Ascending aorta (tissue), 2 donors: ENCODE measurements at regions not wholly inside any gene's neighbourhood (a gene's known extent, or its start where the extent isn't known, plus 50 kb on each side); places are given as distances from the start of the nearest gene placed in this dataset.

ENCODE experiments used
- DNase-seq, 2 donors: peaks; one replicate each; pipeline ENCODE4 v3.0.0-alpha.2; 2019; ENCODE audit warnings: low spot score in 2 of 2
- H3K27ac ChIP-seq, 2 donors: fragments of 200-600 bp; sonication (generic); one replicate each; pipeline ENCODE4 v1.5.1; 2016 to 2017; ENCODE audit warnings: mild to moderate bottlenecking in 1 of 2
- H3K27me3 ChIP-seq: fragments of 200-600 bp; sonication (generic); one replicate; pipeline ENCODE4 v1.5.1; 2017
- H3K36me3 ChIP-seq, 2 donors: fragments of 200-600 bp; sonication (generic); one replicate each; pipeline ENCODE4 v1.5.1; 2016
- H3K4me1 ChIP-seq, 2 donors: fragments of 200-600 bp; sonication (generic); one replicate each; pipeline ENCODE4 v1.5.1; 2016 to 2017; ENCODE audit warnings: mild to moderate bottlenecking in 1 of 2
- H3K4me3 ChIP-seq, 2 donors: fragments of 200-600 bp; sonication (generic); one replicate each; pipeline ENCODE4 v1.5.1; 2016 to 2017; ENCODE audit warnings: mild to moderate bottlenecking in 1 of 2
- H3K9me3 ChIP-seq, 2 donors: fragments of 200-600 bp; sonication (generic); one replicate each; pipeline ENCODE4 v1.5.1; 2016
- intact Hi-C: fragments of 100-400 bp; cut with DNase I; formaldehyde crosslinking; loops from one replicate; pipeline ENCODE4 v1.15.1; 2023
- TF ChIP-seq, protein P1 (sequence below), 3 experiments: fragments of 200-600 bp in 2 of 3; fragments of 450-650 bp in 1 of 3; sonication (generic) in 2 of 3; IDR thresholded peaks; one replicate each; pipeline ENCODE4 v1.5.1; 2016 to 2019; ENCODE audit warnings: antibody characterized with exemption in 3 of 3, mild to moderate bottlenecking in 1 of 3, moderate library complexity in 1 of 3

DNA sequence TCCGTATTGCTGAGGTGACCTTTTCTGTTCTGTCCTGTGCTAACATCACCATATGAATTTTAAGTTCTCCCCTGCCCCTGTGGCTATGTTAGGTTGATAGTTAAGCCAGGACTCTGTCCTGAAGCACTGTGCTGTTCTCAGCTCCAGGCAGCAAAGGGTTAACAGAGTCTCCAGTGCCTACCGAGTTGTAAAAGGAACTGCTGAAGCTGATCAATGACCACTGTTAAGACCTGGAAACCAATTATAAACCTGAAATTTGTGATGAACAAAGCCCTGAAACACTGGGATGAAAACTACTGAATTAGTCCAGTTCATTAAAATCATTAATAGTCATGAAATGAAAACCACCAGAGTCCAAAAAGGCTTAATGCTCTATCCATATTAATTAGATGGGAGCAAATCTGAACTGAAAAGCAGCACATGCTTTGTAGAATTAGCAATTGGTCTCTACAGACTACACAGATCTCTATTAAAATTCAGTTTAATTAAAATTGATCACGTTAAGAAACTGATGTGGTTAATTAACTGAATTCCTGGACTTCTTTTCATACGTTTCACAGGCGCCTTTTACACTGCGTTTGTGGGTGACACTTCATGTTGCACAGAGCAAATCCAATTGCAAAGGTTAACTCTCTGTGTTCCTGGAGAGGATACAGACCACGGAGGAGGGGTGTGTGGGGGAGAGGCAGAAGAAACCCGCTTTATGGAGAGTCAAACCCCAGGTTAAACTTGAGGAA lies 188.5 kb upstream of the MPPED2 start:
- H3K36me3 ChIP-seq: no peaks in the 10 kb centered on the region

DNA sequence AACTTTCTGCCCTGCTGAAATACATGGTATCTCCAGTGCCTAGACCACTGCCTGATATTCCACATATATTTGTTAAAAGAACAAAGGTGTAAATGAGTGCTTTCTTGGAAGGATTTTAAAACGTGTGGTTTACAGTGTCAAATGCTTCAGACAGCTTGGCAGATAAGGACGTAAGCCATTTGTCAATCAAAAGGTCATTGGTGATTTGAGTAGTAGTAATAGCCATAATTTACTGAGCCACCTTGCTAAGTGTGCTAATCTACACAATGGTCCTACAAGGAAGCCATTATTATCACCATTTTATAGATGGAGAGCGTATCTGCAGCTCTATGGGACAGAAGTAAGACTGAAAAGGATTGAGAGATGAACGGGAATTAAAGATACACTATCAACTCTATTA lies 186.8 kb upstream of the MPPED2 start:
- Histone ChIP-seq H3K27me3 (no peaks in the 10 kb centered on the region), H3K9me3 (no peaks in the 10 kb centered on the region), H3K4me1 (peaks cover 0 to 15% of the 10 kb centered on the region in 2 donors), H3K27ac (no peak overlapping the region), H3K4me3 (no peak overlapping the region), H3K36me3 (no peaks in the 10 kb centered on the region)
- TF ChIP-seq, protein P1, sequence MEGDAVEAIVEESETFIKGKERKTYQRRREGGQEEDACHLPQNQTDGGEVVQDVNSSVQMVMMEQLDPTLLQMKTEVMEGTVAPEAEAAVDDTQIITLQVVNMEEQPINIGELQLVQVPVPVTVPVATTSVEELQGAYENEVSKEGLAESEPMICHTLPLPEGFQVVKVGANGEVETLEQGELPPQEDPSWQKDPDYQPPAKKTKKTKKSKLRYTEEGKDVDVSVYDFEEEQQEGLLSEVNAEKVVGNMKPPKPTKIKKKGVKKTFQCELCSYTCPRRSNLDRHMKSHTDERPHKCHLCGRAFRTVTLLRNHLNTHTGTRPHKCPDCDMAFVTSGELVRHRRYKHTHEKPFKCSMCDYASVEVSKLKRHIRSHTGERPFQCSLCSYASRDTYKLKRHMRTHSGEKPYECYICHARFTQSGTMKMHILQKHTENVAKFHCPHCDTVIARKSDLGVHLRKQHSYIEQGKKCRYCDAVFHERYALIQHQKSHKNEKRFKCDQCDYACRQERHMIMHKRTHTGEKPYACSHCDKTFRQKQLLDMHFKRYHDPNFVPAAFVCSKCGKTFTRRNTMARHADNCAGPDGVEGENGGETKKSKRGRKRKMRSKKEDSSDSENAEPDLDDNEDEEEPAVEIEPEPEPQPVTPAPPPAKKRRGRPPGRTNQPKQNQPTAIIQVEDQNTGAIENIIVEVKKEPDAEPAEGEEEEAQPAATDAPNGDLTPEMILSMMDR (IDR thresholded peaks at IDR 0.05): no peak
- intact Hi-C loops: loop anchor here (10.0 kb wide), 1 partner anchor 448 kb away; the partner anchor contains the start of gene ARL14EP
- no peak for DNase-seq

More for the DNA sequence above, 188.5 kb upstream of the MPPED2 start:
- no peak for DNase-seq
- peaks cover 0 to 15% of the 10 kb centered on the region in 2 donors for H3K4me1 ChIP-seq
- peak overlapping the region in 1 of 2 donors; percentile 14 for H3K4me3 ChIP-seq
- no peaks in the 10 kb centered on the region for H3K9me3 ChIP-seq
- H3K27ac ChIP-seq: peak overlapping the region in 1 of 2 donors; percentile 35
- TF ChIP-seq, protein P1 (IDR thresholded peaks at IDR 0.05): no peak
- intact Hi-C loops: loop anchor here (10.0 kb wide), 1 partner anchor 450 kb away; the partner anchor contains the start of gene ARL14EP
- no peaks in the 10 kb centered on the region for H3K27me3 ChIP-seq

- Histone ChIP-seq H3K27ac (no peak overlapping the region), H3K27me3 (no peaks in the 10 kb centered on the region), H3K9me3 (peaks cover 0 to 12% of the 10 kb centered on the region in 2 donors), H3K4me3 (no peak overlapping the region), H3K4me1 (peaks cover 0 to 5% of the 10 kb centered on the region in 2 donors), H3K36me3 (no peaks in the 10 kb centered on the region)
- DNase-seq: no peak
- TF ChIP-seq, protein P1 (IDR thresholded peaks at IDR 0.05): no peak
- intact Hi-C loops: no loop called here
These were observed 177.8 kb upstream of the MPPED2 start for GRCh38 chr11:30763951-30764350.

DNA sequence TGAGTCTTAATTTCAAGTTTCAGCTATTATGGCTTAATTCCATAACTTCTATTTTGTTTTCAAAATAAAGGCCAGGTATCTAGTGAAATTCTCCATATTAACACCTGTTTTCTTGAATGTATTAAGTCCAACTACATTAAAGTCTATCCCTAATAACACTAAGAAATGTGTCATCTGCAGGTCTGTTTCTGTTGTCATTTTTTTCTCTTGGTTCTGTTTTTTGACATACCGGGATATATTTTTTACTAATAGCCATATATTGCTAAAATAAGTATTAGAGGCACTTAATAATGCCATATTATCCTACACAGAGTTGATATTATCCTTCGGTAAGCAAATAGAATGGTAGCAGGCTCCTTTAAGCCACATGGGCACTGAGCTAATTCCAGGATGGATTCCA lies 176.0 kb upstream of the MPPED2 start:
- TF ChIP-seq, protein P1 (IDR thresholded peaks at IDR 0.05): no peak
- Histone ChIP-seq H3K4me3 (no peak overlapping the region), H3K27me3 (no peaks in the 10 kb centered on the region), H3K9me3 (peaks cover 0 to 12% of the 10 kb centered on the region in 2 donors), H3K36me3 (no peaks in the 10 kb centered on the region), H3K4me1 (peaks cover 0 to 8% of the 10 kb centered on the region in 2 donors), H3K27ac (no peak overlapping the region)
- intact Hi-C loops: no loop called here
- DNase-seq: no peak

GRCh38 chr11:30760345-30760744 lies 174.2 kb upstream of the MPPED2 start:
- DNase-seq: no peak
- Histone ChIP-seq H3K36me3 (no peaks in the 10 kb centered on the region), H3K27me3 (no peaks in the 10 kb centered on the region), H3K4me1 (peaks cover 0 to 8% of the 10 kb centered on the region in 2 donors), H3K9me3 (peaks cover 0 to 12% of the 10 kb centered on the region in 2 donors), H3K27ac (no peak overlapping the region), H3K4me3 (no peak overlapping the region)
- intact Hi-C loops: no loop called here
- TF ChIP-seq, protein P1 (IDR thresholded peaks at IDR 0.05): no peak
